NCI-H2029 (cell line): ENCODE measurements at regions not wholly inside any gene's neighbourhood (a gene's known extent, or its start where the extent isn't known, plus 50 kb on each side); places are given as distances from the start of the nearest gene placed in this dataset.
"Not testable (repeated sequence)": the region's sequence is repeated elsewhere in the genome, so short reads cannot be mapped to it uniquely, and the experiment has no call there.

ENCODE experiments used
- DNase-seq: peaks from one replicate; lab custom pipeline; 2025; lab: John Stamatoyannopoulos, UW

DNA sequence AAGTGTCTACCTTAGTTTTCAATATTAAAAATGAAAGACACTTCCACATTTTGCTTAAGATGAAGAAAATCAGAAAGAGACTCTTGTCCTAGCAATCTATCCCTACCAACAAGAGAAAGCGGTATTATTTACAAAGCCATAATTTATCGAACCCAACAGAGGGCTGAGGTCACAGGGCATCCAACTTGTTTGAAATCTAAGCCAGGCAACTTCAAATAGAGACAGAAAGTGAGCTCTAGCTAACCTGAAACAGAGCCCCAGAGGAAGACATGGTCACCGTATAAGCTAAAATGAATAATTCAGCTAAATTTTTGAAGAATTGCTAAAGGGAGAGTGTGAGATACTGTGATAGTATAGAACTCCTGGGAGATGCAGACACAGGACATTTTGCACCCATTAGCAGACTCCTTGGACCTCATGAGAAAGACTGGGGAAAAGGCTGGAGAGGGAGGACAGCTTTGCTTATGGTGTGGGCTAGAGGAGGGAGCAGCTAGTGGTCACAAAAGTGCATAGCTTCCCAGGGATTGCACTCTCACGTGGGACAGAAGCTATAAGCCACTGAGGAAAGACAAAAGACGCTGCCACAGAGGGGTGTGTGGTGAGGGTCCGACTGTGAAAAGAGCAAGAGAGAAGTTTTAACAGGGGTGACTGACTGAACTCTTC, 624.2 kb upstream of the GRIN3A start:
- DNase-seq: no peak

GRCh38 chr9:102360846-102361245, 622.4 kb upstream of the GRIN3A start:
- no peak for DNase-seq

- no peak for DNase-seq
Observed at GRCh38 chr9:102355982-102356381, 617.5 kb upstream of the GRIN3A start.

GRCh38 chr9:102354041-102354440, 615.6 kb upstream of the GRIN3A start:
- no peak for DNase-seq

- DNase-seq: peak; percentile 3
Observed at GRCh38 chr9:102337471-102337870, 599.0 kb upstream of the GRIN3A start.

- no peak for DNase-seq
Observed at GRCh38 chr9:102309379-102309778, 570.9 kb upstream of the GRIN3A start.

- no peak for DNase-seq
Observed at GRCh38 chr9:102295188-102295587, 556.7 kb upstream of the GRIN3A start.

DNA sequence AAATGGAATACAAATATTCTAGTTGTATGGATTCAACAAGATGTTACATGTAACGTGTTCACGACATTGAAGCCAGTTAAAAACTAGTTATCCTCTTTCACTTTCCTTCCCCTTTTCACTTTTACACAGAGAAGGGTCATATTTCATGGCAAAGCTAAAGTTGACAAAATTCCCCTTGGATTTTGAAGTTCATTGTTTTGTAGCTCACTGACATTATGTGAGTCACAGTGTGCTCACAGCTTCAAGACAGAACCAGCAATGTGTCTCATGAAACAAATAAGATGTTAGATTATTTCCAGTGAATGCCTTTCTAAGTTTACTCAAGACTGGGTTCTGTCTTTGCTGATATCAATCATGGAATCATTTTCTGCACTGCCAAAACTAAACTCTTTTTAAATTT, 535.5 kb upstream of the GRIN3A start:
- DNase-seq: no peak

DNA sequence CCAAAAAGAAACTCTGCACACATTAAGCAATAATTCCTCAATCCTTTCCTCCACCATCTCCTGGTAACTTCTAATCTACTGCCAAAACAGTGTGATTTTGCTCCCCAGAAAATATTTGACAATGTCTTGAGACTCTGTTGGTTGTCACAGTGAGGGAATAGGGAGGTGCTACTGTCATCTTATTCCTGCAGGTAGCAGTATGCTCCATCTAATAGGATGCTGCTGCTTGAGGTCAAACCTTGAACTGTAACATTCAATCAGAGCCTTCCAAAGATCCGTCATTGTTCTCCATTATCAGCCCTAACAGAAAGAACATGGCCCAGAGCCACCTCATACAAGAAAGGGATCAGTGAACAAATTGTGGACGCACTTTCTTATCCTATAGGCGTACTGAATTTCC, 514.7 kb upstream of the GRIN3A start:
- DNase-seq: no peak

DNA sequence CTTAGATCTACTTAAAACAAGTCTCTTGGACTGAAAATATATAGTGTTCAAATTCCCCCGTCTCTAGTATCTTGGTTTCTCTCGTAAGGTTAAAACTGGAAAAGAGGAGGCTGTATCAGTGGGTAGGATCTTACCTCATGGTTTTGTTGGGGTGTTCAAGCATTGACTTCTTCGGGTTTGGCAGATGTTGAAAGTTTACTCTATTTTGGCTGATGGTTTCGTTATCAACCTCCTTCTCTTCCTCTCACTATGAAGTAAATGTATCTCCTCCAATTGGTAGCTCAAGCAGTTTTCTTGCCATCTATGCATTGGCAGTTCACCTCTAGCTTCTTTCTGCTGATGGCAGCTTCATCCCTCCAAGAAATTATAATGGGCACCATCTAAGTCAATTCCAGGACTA, 506.5 kb upstream of the GRIN3A start:
- no peak for DNase-seq

DNA sequence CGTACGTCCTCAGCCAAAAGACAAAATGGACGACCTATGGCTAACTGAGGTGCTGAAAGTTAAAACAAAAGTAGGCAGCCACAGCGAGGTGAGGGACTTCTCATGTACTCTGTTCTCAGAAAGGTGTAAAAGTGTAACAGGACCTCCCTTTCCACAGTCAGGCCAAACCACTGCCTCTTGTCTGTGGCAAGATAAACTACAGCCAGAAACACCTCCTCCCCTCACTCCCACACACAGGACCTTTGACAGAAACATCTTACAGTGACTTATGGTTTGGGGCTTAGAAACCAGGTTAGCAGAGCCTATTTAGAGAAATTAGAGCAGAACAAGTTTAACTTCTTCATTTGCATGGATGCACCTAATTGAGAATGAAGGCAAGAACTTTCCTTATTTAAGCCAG, 499.1 kb upstream of the GRIN3A start:
- DNase-seq: no peak

DNA sequence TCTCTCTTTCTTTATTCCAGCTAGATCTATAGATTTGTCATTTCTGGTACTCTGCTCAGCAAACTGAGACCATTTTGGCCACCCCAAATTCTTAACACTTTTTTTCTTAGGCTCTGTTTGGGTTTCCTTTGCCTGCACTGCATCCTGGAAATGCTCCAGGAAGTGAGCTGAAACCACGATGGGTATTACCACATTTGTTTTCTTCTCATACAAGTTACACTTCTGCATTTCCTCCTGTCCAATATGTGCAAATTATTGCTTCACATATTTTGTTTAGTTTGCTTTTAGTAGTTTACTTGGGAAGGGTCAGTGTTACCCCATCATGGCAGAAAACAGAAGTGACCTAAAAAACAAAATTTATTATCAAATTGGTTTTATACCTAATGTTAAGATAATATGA, 498.6 kb upstream of the GRIN3A start:
- DNase-seq: no peak

- DNase-seq: not testable (repeated sequence)
Observed at GRCh38 chr9:102227416-102227815, 489.0 kb upstream of the GRIN3A start.

- DNase-seq: no peak
Observed at GRCh38 chr9:102225841-102226441, 487.5 kb upstream of the GRIN3A start.

DNA sequence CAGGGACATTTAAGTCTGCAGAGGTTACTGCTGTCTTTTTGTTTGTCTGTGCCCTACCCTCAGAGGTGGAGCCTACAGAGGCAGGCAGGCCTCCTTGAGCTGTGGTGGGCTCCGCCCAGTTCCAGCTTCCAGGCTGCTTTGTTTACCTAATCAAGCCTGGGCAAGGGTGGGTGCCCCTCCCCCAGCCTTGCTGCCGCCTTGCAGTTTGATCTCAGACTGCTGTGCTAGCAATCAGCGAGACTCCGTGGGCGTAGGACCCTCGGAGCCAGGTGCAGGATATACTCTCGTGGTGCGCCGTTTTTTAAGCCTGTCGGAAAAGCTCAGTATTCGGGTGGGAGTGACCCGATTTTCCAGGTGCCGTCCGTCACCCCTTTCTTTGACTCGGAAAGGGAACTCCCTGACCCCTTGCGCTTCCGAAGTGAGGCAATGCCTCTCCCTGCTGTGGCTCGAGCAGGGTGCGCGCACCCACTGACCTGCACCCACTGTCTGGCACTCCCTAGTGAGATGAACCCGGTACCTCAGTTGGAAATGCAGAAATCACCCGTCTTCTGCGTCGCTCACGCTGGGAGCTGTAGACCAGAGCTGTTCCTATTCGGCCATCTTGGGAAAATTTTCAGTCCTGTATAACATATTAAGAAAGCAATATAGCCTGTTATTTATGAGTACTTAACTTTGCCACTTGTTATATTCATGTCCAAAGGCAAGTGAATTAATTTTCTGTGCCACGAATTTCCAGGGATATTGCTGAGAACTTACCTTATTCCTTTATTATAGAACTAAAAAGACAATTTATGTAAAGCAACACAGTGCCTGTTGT, 485.1 kb upstream of the GRIN3A start:
- not testable (repeated sequence) for DNase-seq

GRCh38 chr9:102209176-102209575, 470.7 kb upstream of the GRIN3A start:
- DNase-seq: no peak

DNA sequence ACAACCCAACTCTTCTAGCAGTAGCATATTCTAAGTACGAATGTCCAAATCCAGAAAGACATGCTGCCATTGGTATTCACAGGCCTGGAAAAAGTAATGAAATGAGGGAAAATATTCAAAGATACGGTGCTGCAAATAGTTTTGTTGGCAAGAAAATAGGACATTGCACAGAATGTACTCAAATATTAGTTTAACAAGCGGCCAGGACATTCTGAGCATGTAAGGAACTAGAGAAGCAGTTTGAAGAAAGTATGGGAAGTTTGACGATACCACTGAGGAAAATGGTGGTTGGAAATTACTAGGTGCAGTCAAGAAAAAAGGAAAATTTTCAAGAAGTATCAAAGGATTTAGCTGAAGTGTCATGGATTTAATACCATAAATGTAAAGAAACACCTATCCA, 468.0 kb upstream of the GRIN3A start:
- no peak for DNase-seq

DNA sequence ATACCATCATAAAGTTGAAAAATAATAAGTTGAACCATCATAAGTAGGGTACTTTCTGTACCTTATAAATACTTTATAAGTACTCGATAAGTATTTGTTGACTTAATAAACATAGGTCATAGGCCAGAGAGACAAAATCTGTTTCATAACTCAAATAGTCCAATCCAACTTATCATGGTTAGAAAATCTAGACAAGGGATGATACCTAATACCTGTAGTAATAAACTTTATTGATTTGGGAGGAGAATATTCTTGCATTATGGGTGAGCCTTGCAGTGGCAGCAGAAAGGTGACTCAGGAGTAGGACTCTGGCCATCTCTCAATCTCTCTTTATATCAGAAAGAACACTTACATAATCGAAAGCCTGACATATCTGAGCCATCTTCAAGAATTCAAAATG, 466.8 kb upstream of the GRIN3A start:
- DNase-seq: no peak

- no peak for DNase-seq
Observed at GRCh38 chr9:102202126-102202525, 463.7 kb upstream of the GRIN3A start.

GRCh38 chr9:102185962-102186361, 447.5 kb upstream of the GRIN3A start:
- DNase-seq: no peak

DNA sequence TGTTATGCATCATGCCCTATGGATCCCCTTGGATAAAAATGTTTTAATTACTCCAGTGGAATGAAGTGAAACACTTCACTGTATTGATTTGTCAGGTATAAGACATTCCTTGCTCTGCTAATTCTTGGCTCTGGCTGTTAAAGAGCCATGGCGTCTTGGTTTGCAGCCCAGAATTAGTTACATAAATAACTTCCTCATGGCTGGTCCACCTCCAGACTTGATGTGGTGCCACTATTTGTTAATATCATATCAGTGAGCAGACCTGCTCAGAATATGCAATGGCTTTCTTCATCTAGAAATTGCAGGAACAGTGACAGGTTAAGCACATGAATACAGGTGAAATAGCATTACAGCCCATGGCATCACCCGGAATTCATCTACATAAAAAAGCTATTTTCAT, 446.9 kb upstream of the GRIN3A start:
- DNase-seq: no peak

DNA sequence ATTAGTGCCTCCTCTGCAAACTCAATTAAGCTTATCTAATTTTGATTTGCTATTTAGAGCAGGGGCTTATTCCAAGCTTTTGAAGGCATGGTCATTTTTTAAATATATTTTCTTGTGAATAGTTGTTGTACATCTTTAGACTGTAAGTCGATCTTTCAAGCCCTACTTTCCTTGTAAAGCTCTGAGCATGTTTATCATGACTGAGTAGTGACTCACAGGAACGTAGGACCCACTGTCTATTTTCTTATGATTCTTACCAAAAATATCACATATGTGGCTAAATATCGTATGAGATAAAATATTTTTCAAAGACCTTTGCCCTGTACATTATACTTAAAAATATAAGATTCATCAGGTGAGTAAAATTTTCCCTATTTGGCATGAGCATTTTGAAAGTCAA, 440.4 kb upstream of the GRIN3A start:
- DNase-seq: no peak

DNA sequence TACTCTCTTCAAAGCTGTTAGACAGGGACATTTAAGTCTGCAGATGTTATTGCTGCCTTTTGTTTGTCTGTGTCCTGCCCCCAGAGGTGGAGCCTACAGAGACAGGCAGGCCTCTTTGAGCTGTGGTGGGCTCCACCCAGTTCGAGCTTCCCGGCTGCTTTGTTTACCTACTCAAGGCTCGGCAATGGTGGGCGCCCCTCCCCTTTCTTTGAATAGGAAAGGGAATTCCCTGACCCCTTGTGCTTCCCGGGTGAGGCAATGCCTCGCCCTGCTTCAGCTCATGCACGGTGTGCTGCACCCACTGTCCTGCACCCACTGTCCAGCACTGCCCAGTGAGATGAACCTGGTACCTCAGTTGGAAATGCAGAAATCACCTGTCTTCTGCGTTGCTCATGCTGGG, 435.8 kb upstream of the GRIN3A start:
- not testable (repeated sequence) for DNase-seq
